K562 (cell line): ENCODE measurements at regions not wholly inside any gene's neighbourhood (a gene's known extent, or its start where the extent isn't known, plus 50 kb on each side); places are given as distances from the start of the nearest gene placed in this dataset.

Experiments
- CREB1 ChIP-seq, 2 experiments: sonication (generic) in 1 of 2; formaldehyde crosslinking in 1 of 2; IDR thresholded peaks; 2 replicates each; pipeline versions ENCODE4 v1.6.1 to v1.8.0; 2012 to 2022; ENCODE audit warnings: inconsistent platforms in 1 of 2, mild to moderate bottlenecking in 1 of 2, missing genetic modification reagents in 1 of 2, moderate library complexity in 1 of 2
- CREB5 ChIP-seq: fragments of 250-450 bp; sonication (Bioruptor Pico); IDR thresholded peaks from 2 replicates; pipeline ENCODE4 v1.5.0; 2020; ENCODE audit warnings: mild to moderate bottlenecking
- E2F1 ChIP-seq: sonication (generic); formaldehyde crosslinking; IDR thresholded peaks from 2 replicates; pipeline ENCODE4 v1.8.1; 2023; ENCODE audit warnings: mild to moderate bottlenecking, missing genetic modification reagents, moderate library complexity
- GATAD2A ChIP-seq: fragments of 450-650 bp; IDR thresholded peaks from 2 replicates; pipeline ENCODE4 v1.6.1; 2017
- GATAD2B ChIP-seq: fragments of 450-650 bp; IDR thresholded peaks from 2 replicates; pipeline ENCODE4 v1.6.1; 2017; ENCODE audit warnings: mild to moderate bottlenecking, borderline replicate concordance
- MYNN ChIP-seq, 2 experiments: sonication (generic); formaldehyde crosslinking in 1 of 2; IDR thresholded peaks; 2 replicates each; pipeline versions ENCODE4 v1.5.0 to v1.6.1; 2016 to 2020; ENCODE audit warnings: antibody characterized with exemption in 1 of 2, missing genetic modification reagents in 1 of 2
- NKRF ChIP-seq: fragments of 450-650 bp; IDR thresholded peaks from 2 replicates; pipeline ENCODE4 v1.6.1; 2016; ENCODE audit warnings: borderline replicate concordance
- SIRT6 ChIP-seq: IDR thresholded peaks from one replicate; pipeline ENCODE4 v1.6.1; 2012; ENCODE audit warnings: low read depth, mild to moderate bottlenecking, control low read depth, inconsistent platforms, low read length, moderate library complexity
- SOX6 ChIP-seq: fragments of 450-650 bp; IDR thresholded peaks from 2 replicates; pipeline ENCODE4 v1.6.1; 2014; ENCODE audit warnings: mild to moderate bottlenecking
- TOE1 ChIP-seq, 2 experiments: fragments of 450-650 bp in 1 of 2; sonication (generic) in 1 of 2; formaldehyde crosslinking in 1 of 2; IDR thresholded peaks; 2 replicates each; pipeline versions ENCODE4 v1.7.1 to v1.8.0; 2016 to 2022; ENCODE audit warnings: borderline replicate concordance in 2 of 2, mild to moderate bottlenecking in 2 of 2, antibody characterized with exemption in 1 of 2, inconsistent platforms in 1 of 2, low read depth in 1 of 2, missing genetic modification reagents in 1 of 2, moderate library complexity in 1 of 2
- ZNF134 ChIP-seq: fragments of 250-450 bp; sonication (Bioruptor Pico); conservative IDR thresholded peaks from 2 replicates; pipeline ENCODE4 v1.4.0; 2020
- ZNF165 ChIP-seq: fragments of 250-450 bp; sonication (Bioruptor Pico); IDR thresholded peaks from 2 replicates; pipeline ENCODE4 v1.4.0; 2020; ENCODE audit warnings: borderline replicate concordance
- ZNF184 ChIP-seq: sonication (generic); formaldehyde crosslinking; IDR thresholded peaks from 2 replicates; pipeline ENCODE4 v1.5.0; 2020; ENCODE audit warnings: missing genetic modification reagents
- ZNF280A ChIP-seq: fragments of 450-650 bp; IDR thresholded peaks from 2 replicates; pipeline ENCODE4 v1.6.1; 2018; ENCODE audit warnings: mild to moderate bottlenecking, low read depth; ENCODE audit not compliant: partially characterized antibody
- ZNF384 ChIP-seq: IDR thresholded peaks from 2 replicates; pipeline ENCODE4 v1.6.1; 2012; ENCODE audit warnings: low read depth, low read length, improper control_type of control experiment
- ZNF57 ChIP-seq: fragments of 450-650 bp; formaldehyde crosslinking; IDR thresholded peaks from 2 replicates; pipeline ENCODE4 v1.4.0; 2020; ENCODE audit warnings: mild to moderate bottlenecking, moderate library complexity
- ZNF592 ChIP-seq: fragments of 450-650 bp; IDR thresholded peaks from 2 replicates; pipeline ENCODE4 v1.6.1; 2017; ENCODE audit warnings: antibody characterized with exemption, mild to moderate bottlenecking
- ZNF699 ChIP-seq: fragments of 250-450 bp; sonication (Bioruptor Pico); IDR thresholded peaks from 2 replicates; pipeline ENCODE4 v1.8.0; 2021; ENCODE audit warnings: mild to moderate bottlenecking, moderate library complexity; ENCODE audit not compliant: insufficient replicate concordance
- ZNF830 ChIP-seq: fragments of 250-450 bp; sonication (Bioruptor Pico); IDR thresholded peaks from 2 replicates; pipeline ENCODE4 v1.5.0; 2021; ENCODE audit warnings: mild to moderate bottlenecking

- peak; percentile 71 for TF ChIP-seq ZNF592
- no peak for TF ChIP-seq TOE1 (IDR thresholded peaks at IDR 0.05; ENCODE audit: borderline replicate concordance)
- TF ChIP-seq TOE1 (CRISPR knock-in tag; IDR thresholded peaks at IDR 0.05; ENCODE audit: borderline replicate concordance, low read depth) = no peak
- no peak for TF ChIP-seq GATAD2A
- no peak for TF ChIP-seq ZNF699
- TF ChIP-seq ZNF165 (CRISPR knock-in tag) = no peak
- no peak for TF ChIP-seq NKRF
- no peak for TF ChIP-seq MYNN (IDR thresholded peaks at IDR 0.05)
- no peak for TF ChIP-seq MYNN (CRISPR knock-in tag; IDR thresholded peaks at IDR 0.05)
- no peak for TF ChIP-seq ZNF280A
- TF ChIP-seq CREB5 (CRISPR knock-in tag) = no peak
- TF ChIP-seq ZNF184 (CRISPR knock-in tag) = no peak
- no peak for TF ChIP-seq CREB1 (IDR thresholded peaks at IDR 0.05)
- TF ChIP-seq CREB1 (CRISPR knock-in tag; IDR thresholded peaks at IDR 0.05) = peak; percentile 49; the same call in 1 of the 2 replicates
- TF ChIP-seq SOX6 = no peak
- no peak for TF ChIP-seq GATAD2B
- no peak for TF ChIP-seq SIRT6
- no peak for TF ChIP-seq ZNF830 (CRISPR knock-in tag)
- TF ChIP-seq E2F1 = no peak
- TF ChIP-seq ZNF134 (CRISPR knock-in tag) = no peak
- no peak for TF ChIP-seq ZNF384
- TF ChIP-seq ZNF57 (CRISPR knock-in tag) = no peak
Observed at GRCh38 chr7:156402255-156402654, 238.3 kb upstream of the RNF32 start (continued).
